ENCODE measurements at regions not wholly inside any gene's neighbourhood (a gene's known extent, or its start where the extent isn't known, plus 50 kb on each side); places are given as distances from the start of the nearest gene placed in this dataset.

DNA sequence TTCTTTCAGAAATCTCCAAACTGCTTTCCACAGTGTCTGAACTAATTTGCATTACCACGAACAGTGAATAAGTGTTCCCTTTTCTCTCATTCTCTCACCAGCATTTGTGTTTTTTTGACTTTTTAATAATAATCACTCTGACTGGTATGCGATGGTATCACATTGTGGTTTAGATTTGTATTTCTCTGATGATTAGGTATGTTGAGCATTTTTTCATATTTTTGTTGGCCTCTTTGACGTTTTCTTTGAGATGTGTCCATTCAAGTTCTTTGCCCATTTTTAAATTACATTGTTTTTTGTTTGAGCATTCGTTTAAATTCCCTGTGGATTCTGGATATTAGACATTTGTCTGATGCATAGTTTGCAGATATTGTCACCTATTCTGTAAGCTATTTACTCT is 1639.6 kb upstream of the TENM4 start:
- no peak for DNase-seq

- DNase-seq: no peak
Measured at GRCh38 chr11:81072273-81072672, 1631.4 kb upstream of the TENM4 start.

DNA sequence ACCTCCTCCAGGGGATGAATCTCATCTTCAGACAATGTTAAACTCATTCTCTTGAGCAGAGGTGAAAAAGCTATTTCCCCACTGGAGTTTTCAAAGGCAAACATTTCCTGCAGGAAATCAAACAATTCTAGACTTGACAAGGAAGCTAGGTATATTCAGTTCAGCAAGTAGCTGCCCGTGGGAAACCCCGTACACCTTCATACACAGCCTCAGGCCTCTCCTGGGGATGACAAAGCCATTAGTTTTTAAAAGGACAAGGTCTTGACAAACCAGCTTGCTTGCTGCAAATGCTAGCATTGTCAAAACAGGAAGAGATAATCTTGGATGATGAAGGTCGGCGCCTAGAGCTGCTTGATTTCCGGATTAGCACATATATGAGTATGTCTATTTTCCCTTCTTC is 1630.8 kb upstream of the TENM4 start:
- DNase-seq: no peak

DNA sequence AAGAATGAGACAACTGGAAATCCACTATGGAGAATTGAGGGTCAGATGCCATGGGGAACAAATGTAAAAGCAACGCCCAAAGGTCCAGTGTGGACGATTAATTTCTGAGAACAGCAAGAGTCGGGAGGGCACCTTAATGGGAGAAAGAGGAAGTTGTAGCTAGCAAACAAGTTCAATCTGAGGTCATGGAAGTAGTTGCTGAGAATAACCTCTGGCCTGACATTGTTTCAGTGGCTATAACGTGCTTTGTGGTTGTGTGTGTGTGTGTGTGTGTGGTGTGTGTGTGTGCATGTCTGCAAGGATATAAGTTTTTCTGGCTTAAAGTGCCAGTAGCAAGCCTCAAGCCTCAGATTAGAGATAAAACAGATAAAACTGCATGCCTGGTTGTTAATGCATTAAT is 1630.1 kb upstream of the TENM4 start:
- DNase-seq: no peak

- no peak for DNase-seq
Measured at GRCh38 chr11:81059356-81059755, 1618.5 kb upstream of the TENM4 start.

DNA sequence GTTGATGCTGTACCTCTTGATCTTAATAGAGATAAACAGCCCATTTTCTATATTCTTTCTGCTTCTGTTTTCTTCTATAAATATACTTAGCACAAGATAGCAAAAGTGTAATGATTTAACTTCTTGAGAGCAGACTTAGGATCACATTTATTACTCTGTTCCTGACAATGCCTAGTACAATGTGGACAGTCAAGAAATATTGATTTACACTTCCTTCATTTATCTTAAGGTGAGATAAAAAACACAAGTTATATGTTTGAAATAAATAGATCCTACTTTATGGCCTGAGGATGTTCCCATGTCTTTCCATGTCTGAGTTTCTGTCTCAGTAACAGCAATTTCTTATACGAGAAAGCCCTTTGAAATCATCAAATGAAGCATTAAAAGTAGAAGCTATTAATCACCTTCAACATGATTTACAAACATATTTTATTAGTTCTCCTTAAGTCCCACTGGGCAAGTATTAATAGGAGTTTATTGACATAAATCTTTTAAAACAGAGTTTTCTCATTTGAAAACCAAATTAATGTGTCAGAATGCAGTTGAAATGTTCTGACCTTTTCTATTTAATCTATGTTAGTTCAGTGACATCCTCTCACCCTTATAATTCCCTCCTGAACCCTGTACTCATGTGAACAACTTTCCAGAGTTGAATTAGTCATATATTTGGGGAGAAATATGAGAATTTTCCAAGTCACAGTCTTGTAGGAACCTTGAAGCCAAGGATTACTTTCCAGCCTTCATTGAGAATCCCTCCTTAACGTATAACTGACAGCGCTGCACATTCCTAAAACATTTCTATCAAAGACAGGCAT is 1611.7 kb upstream of the TENM4 start:
- no peak for DNase-seq

GRCh38 chr11:81039916-81040524 is 1599.2 kb upstream of the TENM4 start:
- no peak for DNase-seq

DNA sequence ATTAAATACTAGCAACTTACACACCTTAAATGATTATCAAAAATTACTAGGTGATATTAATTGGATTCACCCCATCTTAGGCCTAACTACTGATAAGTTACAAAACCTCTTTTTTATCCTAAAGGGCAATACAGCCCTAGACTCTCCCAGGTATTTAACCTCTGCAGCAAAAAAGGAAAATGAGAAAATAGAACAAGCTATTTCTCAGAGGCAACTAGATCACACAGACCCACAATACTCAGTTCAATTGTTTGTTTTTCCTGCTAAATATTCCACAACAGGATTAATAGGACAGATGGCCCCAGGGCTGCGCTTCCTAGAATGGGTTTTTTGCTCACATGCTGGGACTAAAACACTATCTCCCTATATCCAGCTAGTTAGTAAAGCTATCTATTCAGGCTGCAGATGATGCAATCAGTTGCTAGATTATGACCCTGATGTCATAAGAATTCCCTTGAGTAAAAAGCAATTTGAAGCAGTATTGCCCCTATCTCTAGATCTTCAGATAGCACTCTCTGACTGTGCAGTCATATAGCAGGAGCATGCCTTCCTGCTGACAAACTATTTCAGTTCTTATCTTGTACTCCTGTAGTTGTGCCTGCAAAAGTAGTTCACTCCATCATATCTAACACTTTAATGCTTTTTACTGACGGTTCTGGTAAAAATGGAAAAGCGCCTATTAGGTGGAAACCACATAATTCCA is 1595.5 kb upstream of the TENM4 start:
- no peak for DNase-seq

DNA sequence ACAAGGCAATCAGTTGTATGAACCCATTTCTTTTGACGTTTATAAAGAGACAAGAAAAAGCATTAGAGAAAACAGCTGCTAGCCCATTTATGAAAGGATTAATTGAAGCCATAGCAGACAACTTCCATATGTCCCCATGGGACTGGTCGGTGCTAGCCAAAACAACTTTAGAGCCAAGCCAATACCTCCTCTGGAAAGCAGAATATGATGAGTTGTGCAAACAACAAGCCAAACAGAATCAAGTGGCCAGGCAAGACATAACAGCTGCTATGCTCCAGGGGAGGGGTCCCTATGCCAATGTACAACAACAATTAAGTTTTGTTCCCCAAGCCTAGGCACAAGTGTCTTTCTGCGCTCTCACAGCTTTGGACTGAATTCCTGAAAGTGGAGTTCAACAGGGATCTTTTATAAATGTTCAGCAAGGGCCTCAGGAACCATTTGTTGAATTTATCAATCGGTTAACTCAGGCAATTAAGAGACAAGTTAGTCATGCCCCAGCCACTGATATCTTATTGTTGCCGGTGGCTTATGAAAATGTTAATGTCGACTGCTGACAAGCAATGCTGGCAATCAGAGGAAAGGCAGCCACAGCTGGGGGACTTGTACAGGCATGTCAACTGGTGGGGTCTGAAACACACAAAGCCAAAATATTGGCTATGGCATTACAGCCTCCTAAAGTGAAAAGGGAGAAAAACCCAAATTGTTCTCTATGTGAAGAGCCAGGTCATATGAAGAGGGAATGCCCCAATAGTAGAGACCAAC is 1593.1 kb upstream of the TENM4 start:
- DNase-seq: no peak

DNA sequence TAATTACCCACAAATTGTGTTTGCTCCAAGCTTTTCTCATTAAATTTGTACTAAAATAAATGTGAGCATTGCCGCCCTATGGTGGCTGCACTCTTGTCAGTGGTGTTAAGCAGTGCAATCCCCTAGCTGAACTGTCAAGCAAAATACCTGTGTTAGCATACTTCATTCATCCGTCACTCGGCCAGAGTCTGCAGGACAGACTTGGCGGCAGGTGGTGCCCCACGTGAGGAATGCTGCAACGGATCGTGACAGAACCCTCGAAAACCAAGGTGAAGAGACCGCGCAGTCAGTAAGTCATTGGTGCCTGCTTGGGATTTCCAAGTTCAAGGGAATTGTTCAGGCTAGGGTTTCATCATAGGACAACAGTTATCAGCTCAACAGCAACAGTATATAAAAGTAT is 1592.1 kb upstream of the TENM4 start:
- DNase-seq: no peak

GRCh38 chr11:81030186-81030585 is 1589.4 kb upstream of the TENM4 start:
- no peak for DNase-seq

DNA sequence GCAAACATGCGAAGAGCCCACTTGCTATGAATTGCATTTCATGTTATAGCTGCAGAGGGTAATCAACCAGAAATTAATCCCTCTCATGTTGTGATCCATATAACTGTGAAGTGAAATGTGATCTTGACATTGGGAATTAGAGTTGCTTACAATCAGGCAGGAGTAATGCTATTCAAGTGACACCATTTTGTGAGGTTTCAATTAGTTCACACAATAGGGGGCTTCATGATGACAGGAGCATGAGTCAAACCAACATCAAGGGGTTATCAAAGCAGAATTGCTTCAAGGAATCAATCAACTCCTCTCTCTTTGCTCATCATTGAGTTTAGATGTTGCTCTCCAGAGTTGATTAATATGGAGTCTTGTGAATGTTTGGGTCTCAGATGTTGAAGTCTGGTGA is 1585.2 kb upstream of the TENM4 start:
- DNase-seq: no peak

DNA sequence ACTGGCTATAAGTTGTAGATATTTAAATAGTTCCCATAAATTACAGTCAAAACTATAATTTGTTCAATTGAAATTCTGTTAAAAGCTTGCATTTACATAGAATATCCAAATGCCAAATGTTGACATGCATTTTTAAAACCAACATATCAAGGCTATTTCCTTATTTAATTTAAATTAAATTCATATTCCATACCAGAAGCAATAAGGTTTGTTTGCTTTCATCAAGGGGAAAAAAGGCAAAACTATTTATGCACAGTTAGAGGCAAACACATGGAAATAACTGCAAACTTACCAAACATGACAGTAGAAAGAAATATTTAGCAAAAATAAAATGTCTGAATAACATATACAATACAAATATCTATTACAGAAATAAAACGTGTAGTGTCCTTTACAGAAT is 1581.2 kb upstream of the TENM4 start:
- DNase-seq: no peak

DNA sequence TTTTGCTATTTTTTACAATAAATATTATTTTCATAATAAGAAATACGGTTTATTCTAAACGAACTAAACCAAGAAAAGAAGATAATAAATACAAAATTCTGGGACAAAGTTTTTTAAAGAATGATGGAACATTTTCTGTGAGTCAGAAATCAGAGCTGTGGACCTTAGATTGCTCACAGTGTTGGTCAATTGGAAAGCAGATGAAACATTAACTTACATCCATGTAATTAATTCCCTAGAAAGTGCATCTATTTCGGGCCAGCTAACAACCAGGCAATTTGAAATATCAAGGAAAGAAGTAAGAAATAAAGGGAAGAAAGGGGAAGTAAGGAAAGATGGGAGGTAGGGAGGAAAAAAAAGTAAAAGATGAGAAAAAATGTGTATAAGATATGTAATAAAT is 1569.8 kb upstream of the TENM4 start:
- DNase-seq: no peak

GRCh38 chr11:81007046-81007445 is 1566.2 kb upstream of the TENM4 start:
- no peak for DNase-seq

GRCh38 chr11:81005595-81005994 is 1564.8 kb upstream of the TENM4 start:
- DNase-seq: no peak

DNA sequence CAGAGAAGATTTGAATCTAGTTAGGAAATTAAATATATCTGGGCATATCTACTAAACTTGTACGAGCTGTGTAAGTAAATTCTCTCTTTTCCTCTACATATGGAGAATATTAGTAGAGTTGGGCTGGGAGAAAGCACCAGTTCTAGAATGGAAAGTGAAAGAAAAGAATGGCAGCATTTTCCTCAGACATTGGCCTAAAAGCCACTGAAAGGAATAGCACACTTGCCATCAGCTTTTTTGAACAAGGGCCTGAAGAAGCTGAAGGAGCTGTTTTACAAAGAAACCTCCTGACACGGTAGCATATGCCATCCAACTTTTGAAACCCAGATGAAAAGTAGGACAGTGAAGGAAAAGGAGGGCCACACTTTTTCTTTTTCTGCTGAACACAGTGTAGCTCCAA is 1563.7 kb upstream of the TENM4 start:
- DNase-seq: no peak

GRCh38 chr11:81002374-81002773 is 1561.5 kb upstream of the TENM4 start:
- DNase-seq: no peak

DNA sequence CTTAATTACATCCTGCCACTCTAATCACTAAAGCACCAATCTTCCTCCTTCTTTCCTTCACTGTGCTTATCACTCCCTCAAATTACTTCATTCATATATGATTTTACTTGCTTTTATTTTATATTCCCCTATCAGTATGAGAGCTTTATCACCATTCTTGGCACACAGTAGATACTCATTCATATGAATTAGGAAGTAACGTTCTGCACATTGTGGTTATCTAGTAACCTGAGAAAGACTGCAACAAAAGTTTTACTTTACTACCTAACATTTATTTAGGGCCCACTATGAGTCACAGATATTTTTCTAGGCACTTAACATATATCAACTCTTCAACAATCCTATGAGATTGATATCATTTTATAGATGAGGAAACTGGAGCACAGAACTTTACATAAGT is 1559.9 kb upstream of the TENM4 start:
- DNase-seq: no peak

DNA sequence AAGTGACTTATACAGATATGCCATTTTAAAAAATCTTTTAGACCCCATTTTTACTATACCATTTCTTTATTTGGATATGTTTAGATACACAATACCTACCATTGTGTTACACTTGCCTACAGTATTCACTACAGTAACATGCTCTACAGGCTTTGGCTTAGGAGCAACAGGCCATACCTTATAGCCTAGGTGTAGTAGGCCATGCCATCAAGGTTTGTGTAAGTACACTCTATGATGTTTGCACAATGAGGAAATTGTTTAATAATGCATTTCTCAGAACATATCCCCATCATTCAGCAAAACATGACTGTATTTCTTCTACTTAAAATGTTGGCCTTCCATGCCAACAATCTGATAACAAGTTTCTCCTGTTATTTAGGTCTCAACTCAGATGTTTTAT is 1559.5 kb upstream of the TENM4 start:
- no peak for DNase-seq

DNA sequence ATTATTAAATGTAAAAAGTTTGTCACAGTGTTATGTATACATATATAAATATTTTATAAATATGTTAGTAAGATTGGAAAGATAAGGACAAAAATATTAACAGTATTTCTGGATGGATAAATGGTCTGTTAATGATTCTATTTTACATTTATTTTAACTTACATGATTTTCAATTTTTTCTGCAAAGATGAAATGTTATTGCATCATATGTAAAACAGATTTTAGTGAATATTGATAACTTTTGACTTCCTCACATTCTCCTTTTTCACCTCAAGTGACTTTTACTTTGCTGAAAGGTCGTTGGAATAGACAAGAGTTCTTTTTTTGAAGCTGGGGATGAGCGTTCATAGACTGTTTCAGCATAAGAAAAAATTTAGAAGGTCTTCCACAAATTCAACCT is 1554.7 kb upstream of the TENM4 start:
- DNase-seq: no peak

GRCh38 chr11:80993536-80993935 is 1552.7 kb upstream of the TENM4 start:
- no peak for DNase-seq

GRCh38 chr11:80990885-80991284 is 1550.1 kb upstream of the TENM4 start:
- no peak for DNase-seq

GRCh38 chr11:80987171-80987570 is 1546.3 kb upstream of the TENM4 start:
- DNase-seq: no peak
